Upper lobe of left lung (tissue), 4 donors: ENCODE measurements at regions not wholly inside any gene's neighbourhood (a gene's known extent, or its start where the extent isn't known, plus 50 kb on each side); places are given as distances from the start of the nearest gene placed in this dataset.

Experiments
- EP300 ChIP-seq, 4 donors: sonication (generic); formaldehyde crosslinking; IDR thresholded peaks; one replicate each; pipeline ENCODE4 v1.5.1; 2017; ENCODE audit warnings: antibody characterized with exemption in 4 of 4, control low read depth in 2 of 4
- POLR2A ChIP-seq, 4 donors: fragments of 450-650 bp; IDR thresholded peaks; one replicate each; pipeline ENCODE4 v1.5.1; 2016 to 2017; ENCODE audit warnings: antibody characterized with exemption in 4 of 4, mild to moderate bottlenecking in 2 of 4
- POLR2AphosphoS5 ChIP-seq, 2 donors: sonication (generic); formaldehyde crosslinking; IDR thresholded peaks; one replicate each; pipeline ENCODE4 v1.5.1; 2017; ENCODE audit warnings: antibody characterized with exemption in 2 of 2
- TF ChIP-seq, protein P1 (sequence below), 6 experiments: fragments of 450-650 bp in 4 of 6; fragments of 200-600 bp in 2 of 6; sonication (generic) in 2 of 6; IDR thresholded peaks; one replicate each; pipeline ENCODE4 v1.5.1; 2016 to 2019; ENCODE audit warnings: antibody characterized with exemption in 6 of 6

DNA sequence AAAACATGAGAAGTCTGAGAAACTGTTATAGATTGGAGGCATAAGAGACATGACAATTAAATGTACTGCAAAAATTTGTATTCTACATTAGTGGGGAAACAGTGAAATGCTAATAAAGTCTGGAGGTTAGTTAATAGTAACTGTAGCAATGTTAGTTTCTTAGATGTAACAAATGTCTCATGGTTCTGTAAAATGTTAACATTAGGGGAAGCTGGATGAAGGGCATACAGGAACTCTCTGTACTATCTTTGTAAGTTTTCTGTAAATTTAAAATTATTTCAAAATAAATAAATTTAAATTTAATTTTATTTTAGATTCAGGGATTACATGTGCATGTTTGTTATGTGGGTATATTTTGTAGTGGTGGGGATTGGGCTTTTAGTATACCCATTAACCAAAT, 70.0 kb upstream of the IRX6 start:
- TF ChIP-seq, protein P1, sequence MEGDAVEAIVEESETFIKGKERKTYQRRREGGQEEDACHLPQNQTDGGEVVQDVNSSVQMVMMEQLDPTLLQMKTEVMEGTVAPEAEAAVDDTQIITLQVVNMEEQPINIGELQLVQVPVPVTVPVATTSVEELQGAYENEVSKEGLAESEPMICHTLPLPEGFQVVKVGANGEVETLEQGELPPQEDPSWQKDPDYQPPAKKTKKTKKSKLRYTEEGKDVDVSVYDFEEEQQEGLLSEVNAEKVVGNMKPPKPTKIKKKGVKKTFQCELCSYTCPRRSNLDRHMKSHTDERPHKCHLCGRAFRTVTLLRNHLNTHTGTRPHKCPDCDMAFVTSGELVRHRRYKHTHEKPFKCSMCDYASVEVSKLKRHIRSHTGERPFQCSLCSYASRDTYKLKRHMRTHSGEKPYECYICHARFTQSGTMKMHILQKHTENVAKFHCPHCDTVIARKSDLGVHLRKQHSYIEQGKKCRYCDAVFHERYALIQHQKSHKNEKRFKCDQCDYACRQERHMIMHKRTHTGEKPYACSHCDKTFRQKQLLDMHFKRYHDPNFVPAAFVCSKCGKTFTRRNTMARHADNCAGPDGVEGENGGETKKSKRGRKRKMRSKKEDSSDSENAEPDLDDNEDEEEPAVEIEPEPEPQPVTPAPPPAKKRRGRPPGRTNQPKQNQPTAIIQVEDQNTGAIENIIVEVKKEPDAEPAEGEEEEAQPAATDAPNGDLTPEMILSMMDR (IDR thresholded peaks at IDR 0.05) = no peak
- TF ChIP-seq POLR2AphosphoS5 (IDR thresholded peaks at IDR 0.05) = no peak
- TF ChIP-seq POLR2A (IDR thresholded peaks at IDR 0.05) = no peak
- no peak for TF ChIP-seq EP300 (IDR thresholded peaks at IDR 0.05)
